DMS79 (cell line): ENCODE measurements at regions not wholly inside any gene's neighbourhood (a gene's known extent, or its start where the extent isn't known, plus 50 kb on each side); places are given as distances from the start of the nearest gene placed in this dataset.

Experiments used
- DNase-seq: peaks from one replicate; lab custom pipeline; 2025; lab: John Stamatoyannopoulos, UW

DNA sequence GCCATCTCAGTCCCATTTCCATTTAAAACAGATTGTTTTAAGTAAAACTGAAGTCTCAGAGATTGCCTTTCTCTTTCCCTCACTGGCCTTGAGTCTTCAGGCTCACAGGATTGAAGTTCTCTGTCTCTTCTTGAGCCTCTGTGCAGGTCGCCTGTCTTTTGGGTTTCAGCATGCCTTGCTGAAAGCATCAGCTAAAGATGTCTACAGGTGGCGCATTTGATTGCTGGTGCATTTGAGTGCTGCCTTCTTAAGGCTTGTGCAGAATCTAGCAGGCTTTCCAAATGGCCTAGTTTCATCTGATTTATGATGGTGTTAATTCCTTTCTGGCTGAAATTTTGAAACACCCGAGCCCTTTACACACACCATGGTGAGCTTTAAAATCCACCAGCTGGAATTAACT, 1062.2 kb upstream of the FBXO33 start:
- DNase-seq = no peak

GRCh38 chr14:40487824-40488223, 1055.6 kb upstream of the FBXO33 start:
- no peak for DNase-seq

- no peak for DNase-seq
Measured at GRCh38 chr14:40485688-40486087, 1053.5 kb upstream of the FBXO33 start.

- DNase-seq = no peak
Measured at GRCh38 chr14:40476005-40476404, 1043.8 kb upstream of the FBXO33 start.

GRCh38 chr14:40467969-40468368, 1035.7 kb upstream of the FBXO33 start:
- no peak for DNase-seq

DNA sequence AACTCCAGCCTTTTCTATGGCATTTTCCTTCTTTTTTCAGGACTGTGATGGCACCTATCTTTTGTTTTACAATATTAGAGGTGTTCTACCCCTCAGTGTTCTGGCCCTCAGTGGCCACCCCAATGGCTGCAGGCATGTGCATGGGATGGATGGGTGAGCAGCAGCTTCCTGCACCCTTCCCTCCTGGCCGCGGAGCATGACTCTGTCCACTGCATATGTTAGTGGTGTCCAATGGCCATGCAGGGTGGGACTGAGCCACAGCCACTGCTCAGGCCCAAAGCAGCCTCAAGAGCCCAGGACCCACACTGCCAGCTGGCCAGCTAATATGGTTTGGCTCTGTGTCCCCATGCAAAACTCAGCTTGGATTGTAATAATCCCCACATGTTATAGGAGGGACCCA, 1032.3 kb upstream of the FBXO33 start:
- no peak for DNase-seq

DNA sequence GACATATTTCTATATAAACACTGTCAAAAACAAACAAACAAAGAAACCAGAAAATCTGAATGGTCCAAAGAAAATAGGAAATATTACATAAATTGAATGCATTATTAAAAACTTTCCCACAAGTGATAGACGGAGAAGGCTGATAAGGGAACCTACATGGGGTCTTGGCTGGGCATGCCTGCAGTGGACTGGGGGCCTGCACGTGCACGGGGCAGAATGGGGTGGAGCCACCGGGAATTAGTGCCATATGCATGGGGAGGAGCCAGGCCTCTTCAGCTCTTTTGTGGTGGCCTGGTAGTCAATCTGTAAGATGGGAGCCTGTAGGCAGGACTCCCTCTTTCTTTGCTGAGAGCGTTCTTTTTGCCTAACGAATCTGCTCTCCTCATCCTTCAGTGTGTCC, 1031.7 kb upstream of the FBXO33 start:
- DNase-seq = no peak

GRCh38 chr14:40452674-40453073, 1020.4 kb upstream of the FBXO33 start:
- DNase-seq = no peak

GRCh38 chr14:40447017-40447416, 1014.8 kb upstream of the FBXO33 start:
- DNase-seq = peak; percentile 99

- DNase-seq = no peak
Measured at GRCh38 chr14:40445020-40445419, 1012.8 kb upstream of the FBXO33 start.

GRCh38 chr14:40436551-40436950, 1004.3 kb upstream of the FBXO33 start:
- no peak for DNase-seq

DNA sequence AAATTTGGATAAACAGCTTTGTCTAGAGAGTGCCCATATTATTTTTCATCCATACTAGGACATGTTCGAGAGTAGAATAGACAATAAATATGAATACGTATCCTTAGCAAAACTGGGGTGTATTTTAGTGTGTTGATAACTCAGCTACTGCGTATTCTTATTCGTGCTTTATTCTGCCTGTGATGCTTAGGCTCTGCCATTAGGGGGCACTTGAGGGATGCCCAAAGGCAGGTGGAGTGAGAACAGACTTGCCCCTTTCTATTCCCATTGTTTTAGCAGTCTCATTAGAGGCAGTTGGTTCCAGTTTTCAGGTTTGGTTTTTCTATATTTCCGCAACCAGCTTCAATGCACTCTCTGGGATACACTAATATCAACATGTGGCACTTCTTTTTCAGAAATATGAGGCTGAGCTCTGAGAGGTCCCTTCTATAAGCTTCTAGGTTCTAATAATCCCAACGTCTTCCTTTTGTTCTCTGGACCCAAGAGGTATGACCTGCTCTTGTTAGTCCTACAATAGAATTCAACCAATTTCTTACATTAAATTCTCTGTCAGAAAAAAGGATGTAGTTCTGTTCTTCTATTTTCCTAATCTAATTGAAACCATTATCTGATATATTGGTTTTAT, 985.7 kb upstream of the FBXO33 start:
- DNase-seq = no peak

DNA sequence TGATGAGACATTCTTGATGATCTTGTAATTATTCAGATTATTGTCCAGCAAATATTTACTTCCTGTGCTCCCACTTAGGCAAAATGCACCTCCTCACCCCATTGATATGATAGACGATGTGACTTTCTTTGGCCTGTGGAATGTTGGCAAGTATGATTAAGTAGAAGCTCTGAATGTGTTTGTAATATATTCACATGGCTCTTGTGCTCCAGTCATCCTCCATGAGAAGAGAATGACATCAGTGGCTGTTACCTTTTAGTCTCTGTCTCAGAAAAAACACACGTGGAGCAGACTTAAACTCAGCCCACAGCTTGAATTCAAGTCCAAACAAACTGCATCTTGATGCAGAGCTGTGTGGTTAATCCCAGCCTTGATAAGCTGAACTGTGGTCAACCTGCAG, 984.3 kb upstream of the FBXO33 start:
- DNase-seq = no peak

- no peak for DNase-seq
Measured at GRCh38 chr14:40414386-40414785, 982.2 kb upstream of the FBXO33 start.

DNA sequence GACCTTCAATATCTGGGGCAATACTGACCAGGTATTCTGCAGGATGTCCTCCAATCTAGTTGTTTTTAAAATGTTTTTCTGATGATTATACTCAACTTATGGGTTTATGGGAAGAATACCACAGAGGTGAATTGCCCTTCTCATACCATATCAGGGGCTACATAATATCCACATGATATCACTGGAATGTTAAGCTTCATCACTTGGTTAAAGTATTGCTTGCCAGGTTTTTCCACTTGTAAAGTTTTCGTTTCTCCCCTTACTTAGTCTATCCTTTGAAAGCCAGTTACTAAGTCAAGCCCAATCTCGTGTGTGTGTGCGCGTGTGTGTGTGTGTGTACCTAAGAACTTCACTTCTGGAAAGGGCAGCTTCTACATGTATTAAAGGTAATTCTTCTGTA, 980.9 kb upstream of the FBXO33 start:
- no peak for DNase-seq

DNA sequence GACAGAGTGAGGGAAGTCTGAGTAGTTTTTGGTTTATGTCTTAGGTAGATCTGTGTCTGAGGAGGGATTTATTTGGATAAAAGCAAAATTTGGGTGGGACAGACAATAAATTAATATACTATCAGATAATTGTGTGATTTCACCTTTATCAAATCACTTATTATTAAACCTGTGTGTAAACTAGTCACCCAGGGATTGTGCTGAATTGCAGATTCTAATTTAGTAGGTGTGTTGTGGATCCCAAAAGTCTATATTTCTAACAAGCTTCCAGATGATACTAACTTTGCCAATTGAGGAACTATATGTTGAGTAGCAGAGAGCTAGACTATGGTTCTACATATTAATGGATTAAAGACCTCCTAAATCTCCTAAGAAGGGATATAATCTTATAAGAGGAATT, 978.5 kb upstream of the FBXO33 start:
- DNase-seq = no peak

DNA sequence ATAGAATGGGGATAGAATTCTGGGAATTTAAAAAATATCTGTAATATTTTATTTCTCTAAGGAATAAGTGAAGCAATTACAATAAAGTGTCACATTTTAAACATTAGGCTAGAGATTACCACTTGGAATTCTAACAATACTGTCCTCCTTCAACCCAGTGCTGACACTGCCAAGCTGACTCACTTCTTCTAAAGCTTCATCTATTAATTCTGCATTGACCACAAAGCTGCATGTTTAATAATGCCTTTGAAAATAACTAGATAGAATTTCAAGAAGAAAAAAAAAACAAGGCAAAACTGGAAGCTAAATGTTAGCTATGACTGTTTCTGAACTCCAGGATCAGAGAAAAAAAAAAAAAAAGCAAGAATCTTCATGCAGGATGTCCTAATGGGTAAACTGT, 970.7 kb upstream of the FBXO33 start:
- no peak for DNase-seq

- DNase-seq = no peak
Measured at GRCh38 chr14:40398981-40399380, 966.7 kb upstream of the FBXO33 start.

- no peak for DNase-seq
Measured at GRCh38 chr14:40394634-40395340, 962.6 kb upstream of the FBXO33 start.

DNA sequence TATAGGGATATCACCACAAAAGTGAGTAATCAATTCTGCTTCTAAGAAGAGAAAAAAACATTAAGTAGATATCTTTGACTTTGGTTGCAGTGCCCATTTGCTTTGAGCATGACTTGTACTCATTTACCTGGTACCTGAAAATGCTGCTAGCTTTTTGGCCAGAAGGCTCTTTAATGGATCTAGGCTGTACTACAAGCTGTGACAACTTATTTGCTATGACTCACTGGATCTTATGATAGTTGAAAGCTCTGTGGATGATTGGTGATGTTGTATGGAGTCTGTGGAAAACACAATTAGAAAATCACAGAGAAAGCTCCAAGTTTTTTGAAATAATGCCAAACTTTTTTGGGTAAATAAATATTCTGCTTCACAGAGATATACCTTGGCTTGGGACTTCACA, 960.9 kb upstream of the FBXO33 start:
- no peak for DNase-seq

GRCh38 chr14:40386433-40386832, 954.2 kb upstream of the FBXO33 start:
- DNase-seq = no peak

DNA sequence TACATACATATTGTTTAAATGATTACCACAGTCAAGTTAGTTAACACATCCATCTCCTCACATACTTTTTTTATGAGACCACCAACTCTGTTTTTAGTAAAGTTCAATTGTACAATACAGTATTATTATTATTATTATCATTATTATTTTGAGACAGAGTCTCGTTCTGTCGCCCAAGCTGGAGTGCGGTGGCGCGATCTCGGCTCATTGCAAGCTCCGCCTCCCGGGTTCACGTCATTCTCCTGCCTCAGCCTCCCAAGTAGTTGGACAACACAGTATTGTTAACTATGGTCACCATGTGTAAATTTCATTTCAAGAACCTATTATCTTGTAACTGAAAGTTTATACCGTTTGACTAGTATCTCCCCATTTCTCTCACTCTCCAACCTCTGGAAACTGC, 942.0 kb upstream of the FBXO33 start:
- DNase-seq = no peak

GRCh38 chr14:40371011-40371410, 938.8 kb upstream of the FBXO33 start:
- DNase-seq = no peak

- DNase-seq = peak; percentile 11
Measured at GRCh38 chr14:40368314-40368713, 936.1 kb upstream of the FBXO33 start.
